H4 (cell line): ENCODE measurements at regions not wholly inside any gene's neighbourhood (a gene's known extent, or its start where the extent isn't known, plus 50 kb on each side); places are given as distances from the start of the nearest gene placed in this dataset.

Experiments
- DNase-seq: peaks from one replicate; pipeline ENCODE4 v3.0.0-alpha.2; 2015; ENCODE audit warnings: low spot score

GRCh38 chr17:12584727-12585126 is 81.0 kb upstream of the MYOCD start:
- DNase-seq: no peak

GRCh38 chr17:12588531-12588930 is 77.2 kb upstream of the MYOCD start:
- no peak for DNase-seq

GRCh38 chr17:12590417-12590816 is 75.3 kb upstream of the MYOCD start:
- DNase-seq: no peak

GRCh38 chr17:12591021-12591735 is 74.5 kb upstream of the MYOCD start:
- no peak for DNase-seq

- peak; percentile 23 for DNase-seq
Measured at GRCh38 chr17:12592941-12593340, 72.7 kb upstream of the MYOCD start.

GRCh38 chr17:12596961-12597360 is 68.7 kb upstream of the MYOCD start:
- DNase-seq: no peak

GRCh38 chr17:12597895-12598294 is 67.8 kb upstream of the MYOCD start:
- no peak for DNase-seq

GRCh38 chr17:12599186-12599920 is 66.3 kb upstream of the MYOCD start:
- no peak for DNase-seq

GRCh38 chr17:12600349-12600748 is 65.3 kb upstream of the MYOCD start:
- no peak for DNase-seq

- no peak for DNase-seq
Measured at GRCh38 chr17:12603566-12603965, 62.1 kb upstream of the MYOCD start.

GRCh38 chr17:12605222-12605621 is 60.5 kb upstream of the MYOCD start:
- DNase-seq: no peak

GRCh38 chr17:12613566-12613965 is 52.1 kb upstream of the MYOCD start:
- DNase-seq: no peak
